Smooth muscle cell (in vitro differentiated cells): ENCODE measurements at regions not wholly inside any gene's neighbourhood (a gene's known extent, or its start where the extent isn't known, plus 50 kb on each side); places are given as distances from the start of the nearest gene placed in this dataset.

Source experiments
- DNase-seq: peaks from one replicate; lab custom pipeline; 2025; ENCODE audit not compliant: unreplicated experiment; lab: John Stamatoyannopoulos, UW
- H2AFZ ChIP-seq: fragments of 200-600 bp; sonication (generic); 2 replicates; pipeline ENCODE4 v1.6.0; 2016; ENCODE audit warnings: antibody characterized with exemption, low read depth, mild to moderate bottlenecking
- H3F3A ChIP-seq: fragments of 200-600 bp; sonication (generic); 2 replicates; pipeline ENCODE4 v1.6.0; 2017; ENCODE audit warnings: antibody characterized with exemption, low read depth
- H3K27ac ChIP-seq: fragments of 200-600 bp; sonication (generic); 2 replicates; pipeline ENCODE4 v1.5.1; 2016; ENCODE audit warnings: low read depth, mild to moderate bottlenecking
- H3K27me3 ChIP-seq: fragments of 200-600 bp; sonication (generic); 2 replicates; pipeline ENCODE4 v1.6.1; 2016; ENCODE audit warnings: low read depth, mild to moderate bottlenecking
- H3K36me3 ChIP-seq: fragments of 200-600 bp; sonication (generic); 2 replicates; pipeline ENCODE4 v1.5.1; 2016; ENCODE audit warnings: low read depth
- H3K4me1 ChIP-seq: fragments of 200-600 bp; sonication (generic); 2 replicates; pipeline ENCODE4 v1.5.1; 2016; ENCODE audit warnings: low read depth
- H3K4me2 ChIP-seq: fragments of 200-600 bp; sonication (generic); 2 replicates; pipeline ENCODE4 v1.6.0; 2016; ENCODE audit warnings: mild to moderate bottlenecking
- H3K4me3 ChIP-seq: fragments of 200-600 bp; sonication (generic); 2 replicates; pipeline ENCODE4 v1.5.1; 2016; ENCODE audit warnings: mild to moderate bottlenecking
- H3K79me2 ChIP-seq: fragments of 200-600 bp; sonication (generic); 2 replicates; pipeline ENCODE4 v1.6.0; 2016; ENCODE audit warnings: low read depth, mild to moderate bottlenecking
- H3K9ac ChIP-seq: fragments of 200-600 bp; sonication (generic); 2 replicates; pipeline ENCODE4 v1.6.0; 2016; ENCODE audit warnings: low read depth
- H3K9me3 ChIP-seq: fragments of 200-600 bp; sonication (generic); replicated peaks from 2 replicates; pipeline ENCODE4 v1.5.1; 2016; ENCODE audit warnings: low read depth
- H4K20me1 ChIP-seq: fragments of 200-600 bp; sonication (generic); 2 replicates; pipeline ENCODE4 v1.6.0; 2016; ENCODE audit warnings: low read depth
- CTCF ChIP-seq: fragments of 200-600 bp; sonication (generic); IDR thresholded peaks from 2 replicates; pipeline ENCODE4 v1.5.1; 2017; ENCODE audit warnings: borderline replicate concordance, mild to moderate bottlenecking, antibody characterized with exemption; ENCODE audit not compliant: insufficient read depth, poor library complexity, severe bottlenecking
- WGBS: methylation state at CpG from one replicate; pipeline ENCODE4 v1.1.7; 2016; ENCODE audit warnings: low lambda C conversion rate; 5-methylcytosine and 5-hydroxymethylcytosine counted together

DNA sequence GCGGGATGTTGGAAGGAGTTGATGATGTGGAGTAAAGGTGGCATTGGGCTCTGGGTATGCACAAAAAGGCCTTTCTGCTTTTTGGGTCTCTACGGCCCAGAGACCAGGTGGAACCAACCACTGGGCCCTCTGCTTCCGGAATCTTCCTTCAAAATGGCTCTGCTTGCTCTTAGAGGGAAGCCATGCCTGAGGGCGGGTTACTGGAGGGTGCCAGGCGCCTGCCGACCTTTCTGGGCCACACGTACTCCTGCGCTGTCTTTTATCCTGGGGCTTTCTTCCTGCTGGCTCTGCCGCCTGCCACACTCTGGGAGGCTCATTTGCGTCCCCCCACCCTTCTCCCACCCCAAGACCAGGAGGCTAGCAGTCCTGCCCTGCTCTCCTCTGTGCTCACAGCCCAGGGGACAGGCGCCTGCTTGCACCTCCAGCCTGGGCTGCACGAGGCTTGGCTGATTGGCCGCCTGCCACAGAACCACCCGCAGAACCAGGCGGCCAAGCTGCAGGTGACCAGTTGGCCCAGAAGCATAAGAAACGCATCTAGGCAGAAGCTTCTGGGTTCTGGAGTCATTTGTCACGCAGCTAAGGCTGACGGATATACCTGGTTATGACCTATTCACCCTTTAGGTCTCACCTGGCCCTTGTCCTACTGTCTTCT, 536.9 kb downstream of the TBC1D22A start:
- no peaks in the 10 kb centered on the region for H3F3A ChIP-seq
- WGBS, result 78% methylated on average over 18 of the region's 18 CpGs
- no peaks in the 10 kb centered on the region for H4K20me1 ChIP-seq
- no peak for TF ChIP-seq CTCF
- no peaks in the 10 kb centered on the region for H3K9me3 ChIP-seq
- H3K27ac ChIP-seq, result no peak overlapping the region
- H3K36me3 ChIP-seq, result no peaks in the 10 kb centered on the region
- no peak overlapping the region for H3K9ac ChIP-seq
- no peak overlapping the region for H2AFZ ChIP-seq
- no peaks in the 10 kb centered on the region for H3K4me1 ChIP-seq
- no peak overlapping the region for H3K4me2 ChIP-seq
- no peak overlapping the region for H3K4me3 ChIP-seq
- no peaks in the 10 kb centered on the region for H3K79me2 ChIP-seq
- DNase-seq, result no peak
- H3K27me3 ChIP-seq, result no peaks in the 10 kb centered on the region

DNA sequence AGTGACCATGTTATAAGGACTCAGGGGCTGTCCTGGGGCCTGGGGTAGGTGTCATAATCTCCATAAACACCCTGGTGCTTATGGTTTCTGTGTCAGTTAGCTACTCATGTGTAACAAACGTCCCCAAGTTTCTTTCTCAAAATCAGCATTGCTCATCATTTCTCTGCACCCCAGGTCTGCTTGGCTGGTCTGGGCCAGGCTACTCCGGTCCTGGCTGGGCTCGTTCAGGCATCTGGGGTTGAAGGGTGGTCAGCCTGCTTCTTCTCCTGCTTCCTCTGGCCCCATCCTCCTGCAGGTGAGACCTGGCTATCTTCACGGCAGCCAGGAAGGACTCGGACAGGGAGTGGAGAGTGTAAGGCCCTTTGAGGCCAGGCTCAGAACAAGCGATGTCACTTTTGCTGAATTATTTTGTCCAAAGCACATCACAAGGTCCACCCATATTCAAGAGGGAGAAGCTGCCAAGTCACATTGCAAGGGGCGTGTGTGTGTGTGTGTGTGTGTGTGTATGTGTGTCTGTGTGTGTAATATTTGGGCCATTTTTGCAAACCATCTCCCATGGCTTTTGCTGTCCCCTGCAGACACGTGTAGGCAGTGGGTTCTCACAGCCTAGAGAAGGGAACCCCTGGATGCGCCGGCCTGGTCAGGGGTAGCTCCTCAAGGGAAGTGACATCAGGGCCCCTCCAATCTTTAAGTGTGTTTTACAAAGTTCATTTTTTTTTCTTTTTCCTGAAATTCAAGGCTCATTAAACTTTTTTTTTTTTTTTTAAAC, 535.8 kb downstream of the TBC1D22A start:
- 78% methylated on average over 10 of the region's 10 CpGs for WGBS
- no peak overlapping the region for H3K27ac ChIP-seq
- no peak for DNase-seq
- no peak for TF ChIP-seq CTCF
- no peaks in the 10 kb centered on the region for H3K36me3 ChIP-seq
- no peak overlapping the region for H3K4me3 ChIP-seq
- H3K79me2 ChIP-seq, result no peaks in the 10 kb centered on the region
- H2AFZ ChIP-seq, result no peak overlapping the region
- no peaks in the 10 kb centered on the region for H4K20me1 ChIP-seq
- H3K9ac ChIP-seq, result no peak overlapping the region
- no peaks in the 10 kb centered on the region for H3F3A ChIP-seq
- no peaks in the 10 kb centered on the region for H3K9me3 ChIP-seq
- no peak overlapping the region for H3K4me2 ChIP-seq
- H3K4me1 ChIP-seq, result no peaks in the 10 kb centered on the region
- H3K27me3 ChIP-seq, result no peaks in the 10 kb centered on the region

DNA sequence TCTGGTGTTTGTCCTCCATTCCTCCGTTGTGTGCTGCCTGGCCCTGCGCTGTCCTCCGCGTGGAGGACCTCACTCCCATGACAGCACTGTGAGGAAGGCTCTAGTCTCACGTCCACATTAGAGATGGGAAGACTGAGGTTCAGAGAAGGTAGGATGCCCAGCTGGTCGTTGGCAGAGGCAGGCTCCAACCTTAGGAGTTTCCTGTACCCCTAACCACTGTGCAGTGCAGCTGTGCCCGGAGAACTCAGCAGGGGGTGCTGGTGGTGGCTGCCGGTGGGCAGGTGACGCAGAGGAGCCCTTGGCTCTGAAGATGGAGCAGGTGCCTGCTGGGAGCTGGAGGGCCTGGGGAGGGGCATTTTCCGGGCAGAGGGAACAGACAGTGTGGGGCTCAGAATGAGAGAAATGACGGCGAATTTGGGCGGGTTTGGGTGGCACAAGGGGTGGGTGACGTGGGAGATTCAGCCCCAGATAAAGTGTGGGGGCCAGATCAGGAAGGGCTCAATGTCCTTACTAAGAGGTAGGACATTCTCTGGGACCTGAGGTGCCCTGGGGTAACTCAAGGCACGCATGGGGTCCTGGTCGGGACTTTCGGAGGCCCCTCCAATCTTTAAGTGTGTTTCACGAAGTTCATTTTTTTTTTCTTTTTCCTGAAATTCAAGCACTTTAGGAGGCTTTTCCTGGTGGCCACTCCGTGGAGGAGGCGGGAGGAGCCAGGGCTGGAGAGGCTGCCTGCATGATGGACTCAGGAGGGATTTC, 535.0 kb downstream of the TBC1D22A start:
- Histone ChIP-seq H3K36me3 (no peaks in the 10 kb centered on the region), H3K9ac (no peak overlapping the region), H3F3A (no peaks in the 10 kb centered on the region), H4K20me1 (no peaks in the 10 kb centered on the region), H3K4me1 (no peaks in the 10 kb centered on the region), H3K27ac (no peak overlapping the region), H3K4me3 (no peak overlapping the region), H2AFZ (no peak overlapping the region), H3K4me2 (no peak overlapping the region), H3K9me3 (no peaks in the 10 kb centered on the region), H3K79me2 (no peaks in the 10 kb centered on the region), H3K27me3 (no peaks in the 10 kb centered on the region)
- WGBS, result 84% methylated on average over 20 of the region's 20 CpGs
- no peak for TF ChIP-seq CTCF
- no peak for DNase-seq
